NAMALWA (cell line): ENCODE measurements at regions not wholly inside any gene's neighbourhood (a gene's known extent, or its start where the extent isn't known, plus 50 kb on each side); places are given as distances from the start of the nearest gene placed in this dataset.

Experiments
- DNase-seq: peaks from one replicate; pipeline ENCODE4 v3.0.0-alpha.2; 2015; ENCODE audit warnings: low spot score

DNA sequence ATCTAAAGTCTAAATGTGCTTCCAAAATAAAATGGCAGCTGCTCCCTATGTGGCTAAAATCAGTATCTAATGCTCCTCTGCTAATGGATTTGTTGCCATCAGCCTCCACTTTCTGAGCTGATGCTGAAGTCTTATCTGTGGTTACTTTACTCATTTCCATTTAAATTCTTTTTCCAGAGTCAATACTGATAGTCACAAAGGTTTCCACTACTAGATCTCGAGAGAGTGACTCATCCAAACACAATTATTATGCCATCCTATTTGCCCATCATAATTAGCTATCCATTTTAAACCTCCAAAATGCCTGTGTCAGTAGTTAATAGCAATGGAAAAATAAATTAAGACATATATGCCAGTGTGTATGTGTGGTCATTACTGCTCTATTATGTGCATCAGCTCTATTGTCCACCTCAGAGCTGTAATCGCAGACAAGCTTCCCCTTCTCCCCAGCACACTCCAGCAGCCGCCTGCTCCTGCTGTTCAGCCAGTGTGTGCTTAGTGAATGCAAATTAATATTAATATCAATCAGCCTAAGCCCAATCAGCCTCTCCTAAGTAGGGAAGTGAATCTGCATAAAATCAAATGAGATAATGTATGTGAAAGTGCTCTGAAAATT, 199.8 kb upstream of the ZIC3 start:
- no peak for DNase-seq

DNA sequence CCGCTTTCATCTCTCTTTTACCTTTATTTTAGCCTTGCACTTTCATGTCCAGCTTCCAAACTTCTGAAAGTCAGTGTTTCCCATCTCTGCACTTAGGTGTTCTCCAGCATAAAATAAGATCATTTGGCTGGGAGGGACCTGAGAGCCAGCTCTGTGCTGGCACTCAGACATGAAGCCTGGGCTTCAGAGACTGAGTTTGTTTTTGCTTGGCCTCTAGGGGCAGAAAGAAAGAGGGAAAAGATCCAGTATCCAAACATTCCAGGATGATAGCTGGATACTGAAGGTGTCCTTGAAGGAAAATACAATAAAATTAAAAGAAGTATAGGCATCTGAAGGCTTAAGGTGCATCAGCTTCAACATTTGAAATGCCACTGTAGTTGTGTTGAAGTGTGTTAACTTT, 202.4 kb upstream of the ZIC3 start:
- DNase-seq, result no peak

DNA sequence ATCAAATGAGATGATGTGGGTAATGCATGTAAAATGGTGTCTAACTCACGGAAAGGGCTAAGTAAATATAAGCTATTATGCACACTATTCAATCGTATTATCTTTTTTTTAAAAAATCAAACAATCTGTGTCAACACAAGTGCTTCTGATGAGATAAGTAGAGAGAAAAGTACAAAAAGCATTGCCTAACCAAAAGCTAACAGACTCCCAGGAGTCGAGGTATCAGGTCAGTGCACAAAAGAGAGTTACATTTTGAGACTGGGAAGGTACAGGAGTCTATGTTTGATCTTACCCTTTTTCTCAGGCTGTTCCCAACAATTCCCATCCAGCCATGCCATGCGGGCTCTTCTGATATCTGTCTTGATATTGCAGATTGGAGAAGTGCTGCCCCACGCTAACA, 203.3 kb upstream of the ZIC3 start:
- no peak for DNase-seq

DNA sequence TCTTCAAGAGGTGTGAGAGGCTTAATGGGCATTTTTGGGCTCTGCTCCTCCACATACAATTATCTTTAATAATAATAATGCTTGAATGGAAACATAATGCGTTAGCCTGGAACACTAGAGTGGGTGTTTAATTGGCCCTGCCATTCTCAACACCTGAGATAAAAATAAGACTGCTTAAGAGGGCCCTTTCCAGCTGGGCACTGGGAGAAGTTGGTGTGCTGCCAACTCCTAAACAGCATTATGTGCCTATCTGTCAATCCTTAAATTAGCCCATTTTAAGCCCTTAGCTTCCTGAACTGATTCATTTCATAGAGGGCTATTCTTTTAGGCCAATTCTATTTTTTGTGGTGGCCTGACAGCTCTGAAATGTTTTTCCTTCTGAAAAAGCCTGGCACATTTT, 211.1 kb upstream of the ZIC3 start:
- no peak for DNase-seq

DNA sequence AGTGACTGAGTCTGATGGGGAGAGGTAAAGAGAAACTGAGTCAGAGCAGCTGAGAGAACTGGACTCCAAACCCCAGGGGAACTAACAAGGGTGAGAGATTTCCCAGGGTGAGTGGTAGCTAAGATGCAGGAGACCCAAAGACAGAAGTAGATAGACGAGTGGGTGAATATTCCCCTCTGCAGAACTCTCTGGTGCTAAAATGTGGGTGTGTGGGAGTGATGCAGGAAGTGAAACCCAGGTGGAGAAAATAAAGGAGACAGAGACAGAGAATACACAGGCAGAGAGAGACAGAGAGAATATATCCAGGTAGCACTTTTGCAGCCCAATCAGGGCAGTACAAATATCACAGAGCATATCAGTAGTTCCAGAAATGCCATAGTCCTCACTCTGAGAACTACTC, 212.5 kb upstream of the ZIC3 start:
- no peak for DNase-seq

DNA sequence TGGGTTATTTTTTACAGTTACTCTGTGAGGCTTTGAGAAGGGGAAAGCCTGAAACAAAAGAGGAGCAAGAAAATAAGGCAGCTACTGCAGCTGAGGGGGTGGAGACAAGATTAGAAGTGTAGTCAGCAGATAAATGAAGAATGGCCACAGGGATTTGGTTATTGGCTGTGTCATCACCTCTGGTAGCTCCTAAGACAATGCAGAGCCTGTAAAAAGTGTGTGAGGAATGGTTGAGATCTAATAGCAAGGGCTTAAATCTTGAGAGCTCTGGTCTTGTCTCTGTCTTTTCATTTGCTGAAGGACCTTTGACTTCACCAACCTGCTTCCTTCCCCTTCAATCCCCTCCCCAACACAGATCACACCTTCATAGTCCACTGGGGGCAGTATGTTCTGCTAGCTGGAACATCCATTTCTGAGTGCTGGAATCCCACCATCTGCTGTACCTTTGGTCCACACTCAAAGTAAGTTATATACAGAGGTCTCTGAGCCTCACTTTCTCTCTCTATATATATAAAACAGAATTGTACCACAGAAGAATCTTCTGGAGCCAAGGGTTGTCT, 213.7 kb upstream of the ZIC3 start:
- peak; percentile 2 for DNase-seq

DNA sequence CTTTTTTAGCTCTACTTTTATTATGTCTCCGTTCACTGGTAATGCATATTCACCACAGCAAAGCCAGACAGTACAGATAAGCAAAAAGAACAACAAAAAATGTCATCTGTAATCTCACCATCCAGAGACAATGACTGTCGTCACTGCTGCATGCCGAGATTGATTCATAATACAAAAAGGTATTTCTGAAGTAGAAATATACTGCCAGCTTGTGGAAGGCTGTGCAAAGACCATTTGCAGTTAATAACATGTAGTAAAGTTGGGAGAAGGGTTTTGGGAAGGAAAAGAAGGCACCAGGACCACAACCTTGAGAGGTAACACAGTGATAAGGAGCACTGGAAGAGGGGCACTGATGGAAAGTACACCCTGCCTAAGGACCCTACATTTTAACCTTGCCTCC, 223.0 kb upstream of the ZIC3 start:
- DNase-seq, result no peak

DNA sequence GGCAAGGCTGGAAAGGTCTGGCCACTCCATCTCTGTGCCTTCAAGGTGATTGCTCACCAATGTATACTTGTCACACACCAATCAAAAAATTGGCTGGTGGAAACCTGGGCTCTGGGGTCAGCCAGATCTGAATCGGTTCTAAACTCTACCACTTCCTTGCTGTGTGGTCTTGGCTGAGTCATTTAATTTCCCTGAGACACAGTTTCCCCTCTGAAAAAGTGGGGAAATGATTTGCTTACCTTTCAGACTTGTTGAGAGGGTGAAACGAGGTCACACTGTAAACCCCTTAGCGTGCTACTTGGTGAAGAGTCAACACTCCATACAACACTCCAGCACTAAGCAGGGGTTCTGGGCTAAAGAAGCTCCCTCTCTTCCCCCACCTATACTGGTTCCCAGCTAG, 252.3 kb upstream of the ZIC3 start:
- DNase-seq, result no peak

DNA sequence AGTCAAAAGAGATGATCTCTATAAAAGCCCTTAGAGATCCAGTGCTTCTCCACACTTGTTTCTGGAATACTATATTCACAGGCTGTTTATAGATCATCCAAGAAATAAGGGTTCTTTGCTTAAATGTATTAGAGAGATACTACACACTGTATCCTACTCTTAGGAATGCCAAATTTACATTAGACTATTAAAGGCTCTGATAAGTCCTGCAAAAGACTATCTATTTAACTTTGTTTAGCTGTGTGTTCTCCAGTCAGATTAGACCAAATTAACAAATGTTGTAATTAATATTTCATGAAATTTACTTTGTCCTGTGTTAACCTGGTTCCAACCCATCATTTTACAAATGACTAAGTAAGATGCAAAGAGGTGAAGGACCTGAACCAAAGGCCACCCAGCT, 260.5 kb upstream of the ZIC3 start:
- no peak for DNase-seq

DNA sequence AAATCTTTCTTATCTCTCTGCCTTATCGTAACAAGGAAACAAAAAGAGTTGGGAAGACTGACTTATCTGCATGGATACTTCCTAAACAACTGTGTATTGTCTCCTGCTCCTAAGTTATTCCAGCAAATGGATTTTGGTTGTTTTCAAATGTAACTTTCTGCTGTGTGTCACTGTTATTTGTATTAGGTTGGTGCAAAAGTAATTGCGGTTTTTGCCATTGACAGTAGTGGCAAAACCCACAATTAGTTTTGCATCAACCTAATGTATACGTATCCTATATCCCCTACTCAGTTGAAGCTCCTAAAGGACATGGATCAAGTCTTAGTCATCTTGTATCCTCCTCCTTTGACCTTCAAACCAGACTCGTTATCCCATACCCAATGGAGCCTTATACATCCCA, 263.4 kb upstream of the GPR101 start:
- no peak for DNase-seq

DNA sequence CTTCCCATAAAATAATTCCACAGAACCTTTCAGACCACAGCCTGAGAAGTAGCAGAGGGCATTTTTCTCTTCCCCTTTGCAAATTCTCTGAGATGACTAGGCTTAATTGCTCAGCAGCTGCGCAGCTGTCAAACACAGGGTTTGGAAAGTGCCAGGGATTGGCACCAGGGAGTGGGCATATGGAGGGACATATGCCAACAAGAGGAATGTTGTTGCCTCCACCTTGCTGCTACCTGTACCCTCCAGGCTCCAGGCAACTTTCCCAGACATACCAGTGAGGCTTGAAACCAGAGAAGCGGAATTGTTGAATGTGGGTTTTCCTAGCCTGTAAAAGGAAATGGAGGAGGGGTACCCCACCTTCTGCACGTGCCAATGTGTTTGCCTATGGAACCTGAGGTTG, 256.2 kb upstream of the GPR101 start:
- DNase-seq, result no peak

DNA sequence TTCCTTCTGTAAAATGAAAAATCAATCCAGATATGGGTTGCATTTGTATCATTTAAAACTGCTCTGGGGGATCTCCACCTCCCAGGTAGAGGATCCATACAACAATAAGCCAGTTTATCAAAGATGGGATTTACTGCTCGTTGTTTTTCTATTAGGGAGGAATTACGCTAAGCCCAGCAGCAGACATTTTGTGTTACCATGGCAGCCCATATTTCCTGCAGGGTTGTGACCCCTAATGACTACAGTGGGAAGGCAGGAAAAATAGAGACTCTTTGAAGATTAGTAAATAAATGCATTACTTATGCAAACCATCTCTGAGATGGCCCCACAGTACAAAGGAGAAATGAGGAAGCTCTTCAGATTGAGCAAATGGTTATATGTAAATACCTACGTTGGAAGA, 253.4 kb upstream of the GPR101 start:
- DNase-seq, result no peak

DNA sequence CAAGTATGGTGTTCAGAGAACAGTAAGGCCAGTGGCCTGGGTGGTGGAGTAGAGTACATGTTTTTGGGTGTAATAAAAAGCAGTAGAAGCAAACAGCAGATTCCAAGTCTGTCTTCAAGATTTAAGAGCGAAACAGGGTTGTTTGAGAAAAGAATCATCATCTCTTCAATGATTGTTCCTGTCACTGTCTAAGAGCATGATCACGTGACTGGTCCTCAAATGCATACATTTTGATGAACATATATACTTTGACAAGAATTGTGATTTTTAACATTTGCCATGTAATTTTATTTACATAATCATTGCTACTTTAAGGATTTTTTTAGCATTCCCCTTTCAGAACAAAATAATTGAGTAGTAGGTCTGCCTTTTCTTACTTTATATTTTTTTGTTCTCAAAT, 252.6 kb upstream of the GPR101 start:
- no peak for DNase-seq

DNA sequence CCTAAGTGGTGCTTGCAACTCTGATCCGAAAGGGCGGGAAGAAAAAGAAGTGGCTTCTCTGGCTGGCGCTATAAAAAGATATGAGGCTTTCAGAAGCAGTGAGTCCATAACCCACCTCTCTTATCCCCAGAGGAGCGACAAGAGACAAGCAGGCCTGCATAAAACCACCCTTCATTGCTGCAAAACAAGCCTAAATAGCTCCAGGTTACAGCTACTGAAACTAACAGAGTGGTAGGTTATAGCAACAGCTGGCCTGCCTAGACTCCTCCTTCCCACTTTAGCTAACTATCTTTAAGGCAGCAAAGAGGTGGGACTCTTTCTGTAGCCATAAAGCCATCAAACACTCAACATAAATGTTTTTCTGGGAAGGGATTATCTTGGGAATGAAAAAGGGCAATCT, 245.0 kb upstream of the GPR101 start:
- no peak for DNase-seq

DNA sequence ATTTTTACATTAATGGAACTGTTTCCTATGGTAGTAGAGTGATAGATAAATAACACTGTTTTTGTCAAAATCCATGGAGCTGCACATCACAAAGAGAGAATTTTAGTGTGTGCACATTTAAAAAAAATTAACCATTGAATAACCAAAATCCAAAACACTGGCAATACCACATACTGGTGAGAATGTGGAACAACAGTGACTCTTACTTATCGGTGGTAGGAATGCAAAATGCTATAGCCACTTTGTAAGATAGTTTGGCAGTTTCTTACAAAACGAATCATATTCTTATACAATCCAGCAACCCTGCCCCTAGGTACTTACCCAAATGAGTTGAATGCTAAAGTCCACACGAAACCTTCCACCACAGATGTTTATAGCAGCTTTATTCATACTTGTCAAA, 229.6 kb upstream of the GPR101 start:
- no peak for DNase-seq

DNA sequence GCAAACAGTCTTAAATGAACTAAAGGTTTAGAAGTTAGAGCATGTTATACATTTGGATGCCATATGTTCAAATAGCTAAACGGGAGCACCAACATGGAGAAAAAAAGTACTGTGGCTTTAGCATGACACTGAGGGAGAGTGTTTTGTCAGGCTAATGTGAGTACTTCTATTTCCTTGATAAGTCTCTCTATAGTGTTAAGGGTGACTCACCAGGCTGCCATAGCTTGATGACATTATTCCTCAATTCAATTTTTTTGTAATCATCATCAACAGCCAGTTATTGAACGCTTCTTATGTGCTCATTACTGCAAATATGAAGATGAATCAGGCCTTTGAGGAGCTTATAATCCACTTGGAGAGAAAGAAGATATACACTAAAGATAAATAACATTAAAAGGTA, 211.4 kb upstream of the GPR101 start:
- DNase-seq, result no peak

DNA sequence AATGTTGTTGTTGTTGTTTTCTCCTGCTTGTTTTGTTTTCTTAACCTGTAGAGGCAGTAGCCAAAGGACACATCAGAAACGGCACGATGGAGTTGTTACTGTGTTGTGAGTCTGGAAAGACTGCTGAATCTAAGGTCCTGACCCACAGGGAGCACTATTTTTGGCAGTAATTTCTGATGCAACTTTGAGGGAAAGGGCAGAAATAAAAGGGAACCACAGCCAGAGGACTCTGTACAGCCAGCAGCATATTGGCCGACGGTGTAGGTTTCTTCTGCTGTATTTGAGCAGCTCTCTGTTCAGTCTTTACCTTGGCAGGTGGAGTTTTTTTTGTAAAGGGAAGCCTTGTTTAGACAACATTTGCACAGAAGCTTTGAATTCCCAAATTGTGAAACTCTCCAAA, 203.0 kb upstream of the GPR101 start:
- DNase-seq, result no peak

DNA sequence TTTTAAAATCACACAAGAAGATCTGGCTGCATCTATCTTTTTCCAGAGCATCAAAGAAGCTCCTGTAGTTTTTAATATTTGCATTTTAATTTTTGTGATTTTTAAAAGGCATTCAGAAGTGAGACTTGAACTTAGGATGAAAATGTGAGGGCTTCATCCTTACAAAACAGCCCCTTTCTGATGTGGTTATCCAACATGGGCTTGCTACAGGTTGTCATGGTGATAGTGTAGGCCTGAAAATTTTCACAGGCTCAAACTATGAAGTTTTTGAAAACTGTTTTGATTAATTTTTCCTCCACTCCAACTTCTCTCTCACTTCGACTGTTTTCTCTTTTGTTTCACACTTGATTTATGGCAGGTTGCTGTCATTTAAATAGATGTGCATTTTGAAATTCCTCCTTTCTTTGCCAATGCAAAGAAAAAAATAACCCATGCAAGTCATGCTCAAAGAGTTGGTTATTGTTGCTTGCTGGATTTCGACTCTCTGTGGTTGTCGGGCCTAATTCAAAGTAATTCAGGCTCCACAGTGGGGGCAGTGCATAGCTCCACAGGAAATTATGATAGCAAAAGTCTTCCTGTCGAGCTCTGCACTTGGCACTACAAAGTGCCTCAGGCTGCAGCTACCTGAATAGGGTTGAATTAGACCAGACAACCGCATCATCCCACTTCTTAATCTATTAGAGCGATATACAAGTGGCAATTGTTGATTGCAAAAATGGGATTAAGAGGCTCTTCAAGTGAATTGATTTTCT, 201.0 kb upstream of the GPR101 start:
- DNase-seq, result no peak

DNA sequence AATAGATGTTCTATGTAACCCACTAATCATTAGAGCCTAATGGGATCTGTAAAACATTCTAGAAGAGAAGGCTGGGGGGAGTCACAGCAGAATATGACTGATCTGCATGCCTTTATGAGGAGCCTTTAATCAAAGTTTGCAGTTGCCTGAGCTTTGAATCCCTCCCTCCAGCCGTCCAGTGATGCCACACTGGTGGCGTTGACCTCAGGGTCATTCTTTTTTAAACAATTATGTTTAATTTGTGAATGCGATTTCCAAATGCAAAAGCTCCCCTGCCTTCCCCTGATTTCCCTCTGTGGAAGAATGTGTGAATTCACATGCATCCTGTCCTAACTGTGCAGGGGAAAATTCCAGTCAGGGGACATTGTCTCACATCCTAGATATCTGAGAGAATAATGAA, 199.7 kb upstream of the GPR101 start:
- no peak for DNase-seq

DNA sequence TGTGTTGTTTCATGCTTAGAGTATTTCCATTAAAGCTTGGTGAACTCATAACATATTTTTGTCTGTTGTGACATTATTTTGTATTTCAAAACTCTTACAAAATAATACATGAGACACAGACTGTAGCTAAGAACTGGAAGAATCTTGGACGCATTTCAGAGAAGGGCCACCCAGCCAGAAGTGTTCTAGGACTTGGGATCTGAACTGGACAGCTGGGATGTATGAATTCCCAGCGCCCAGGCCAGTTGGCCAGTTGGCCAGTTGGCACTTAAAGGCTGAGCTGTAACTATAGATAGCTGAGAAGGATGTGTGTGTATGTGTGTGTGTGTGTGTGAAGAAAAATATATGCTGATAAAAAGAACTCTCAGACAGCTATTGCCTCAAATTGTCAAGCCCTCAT, 193.4 kb upstream of the GPR101 start:
- no peak for DNase-seq

DNA sequence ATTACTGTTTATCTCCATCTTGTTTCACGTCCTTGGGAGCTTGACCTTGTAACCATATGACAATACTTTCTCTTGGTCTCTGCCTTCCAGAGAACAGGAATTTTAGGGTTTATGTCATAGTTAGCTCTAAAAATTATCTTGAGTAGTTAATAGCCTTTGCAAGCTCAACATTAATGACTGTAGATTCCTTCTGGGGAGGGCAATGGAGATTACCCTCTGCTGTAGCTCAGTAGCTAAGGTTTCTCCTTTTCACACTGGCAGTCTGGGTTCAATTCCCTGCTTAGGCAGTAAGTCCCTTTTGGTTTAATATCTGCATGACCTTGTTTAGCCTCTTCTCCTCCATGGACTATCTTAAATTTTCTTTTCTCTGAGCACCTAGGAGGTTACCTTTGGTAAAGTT, 181.7 kb upstream of the GPR101 start:
- no peak for DNase-seq

DNA sequence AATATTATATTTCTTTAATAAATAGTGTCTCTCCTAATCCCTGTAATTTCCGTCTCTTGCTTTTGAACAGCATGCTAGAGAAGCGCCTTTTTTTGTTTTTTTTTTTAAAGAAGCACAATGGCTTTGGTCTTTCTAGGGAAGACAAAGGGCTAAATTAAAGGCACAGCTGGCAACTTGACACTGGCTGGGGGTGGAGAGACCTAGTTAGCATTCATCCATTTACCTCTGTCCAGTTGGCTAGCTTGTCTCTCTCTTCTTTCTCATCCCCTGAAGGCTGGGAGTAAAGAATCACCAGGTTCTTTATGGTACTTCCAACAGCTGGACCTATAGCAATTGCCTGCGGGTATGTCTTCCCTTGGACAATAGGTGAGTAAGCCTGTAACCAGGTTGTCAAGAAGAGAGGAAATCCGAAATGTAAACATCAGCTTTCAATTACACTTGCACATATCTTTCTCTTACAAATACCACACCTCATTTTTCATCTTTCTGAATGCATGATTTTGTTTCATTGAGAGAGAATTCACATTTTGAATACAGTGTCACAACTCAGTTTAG, 178.4 kb upstream of the GPR101 start:
- DNase-seq, result no peak

DNA sequence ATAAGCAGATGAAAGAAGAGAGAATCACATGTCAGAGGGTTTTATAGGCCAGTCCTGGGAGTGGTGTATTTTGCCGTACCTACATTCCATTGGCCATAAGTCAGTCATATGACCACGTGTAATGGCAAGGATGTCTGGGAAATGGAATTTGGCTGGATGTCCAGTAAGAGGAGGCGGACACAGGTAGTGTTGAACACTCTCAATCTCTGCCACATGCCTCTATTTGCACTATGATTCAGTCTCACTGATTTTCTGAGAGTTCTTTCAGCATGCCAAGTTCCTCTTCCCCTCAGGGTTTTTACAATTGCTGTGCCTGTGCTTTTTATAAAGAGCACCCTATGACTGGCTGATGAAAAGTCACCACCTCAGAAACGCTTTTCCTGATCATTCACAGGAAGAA, 164.2 kb upstream of the GPR101 start:
- no peak for DNase-seq

DNA sequence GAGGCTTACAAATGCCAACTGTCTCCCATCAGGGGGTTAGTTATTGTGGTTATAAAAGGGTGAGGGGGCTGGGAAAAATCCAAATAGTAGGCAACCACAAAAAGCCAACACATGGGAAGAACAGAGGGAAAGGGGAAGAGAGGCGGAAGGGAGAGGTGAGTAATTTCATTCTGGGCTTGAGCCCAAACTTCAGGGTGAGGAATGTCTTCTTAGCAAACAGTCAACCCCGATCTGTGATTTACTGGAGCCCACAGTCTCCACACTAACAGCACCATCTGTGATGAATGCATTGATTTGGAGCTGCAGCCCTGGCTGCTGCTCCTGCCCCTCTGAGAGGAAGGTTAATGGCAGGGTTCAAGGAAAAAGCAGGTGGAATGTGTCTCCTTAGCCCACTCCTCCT, 162.2 kb upstream of the GPR101 start:
- DNase-seq, result no peak
